Mesothelial cell of epicardium (in vitro differentiated cells): ENCODE measurements at regions not wholly inside any gene's neighbourhood (a gene's known extent, or its start where the extent isn't known, plus 50 kb on each side); places are given as distances from the start of the nearest gene placed in this dataset.
A peak's percentile ranks its signal among the peaks of the same experiment; 100 is the strongest.

Experiments
- DNase-seq, 2 experiments: peaks; one replicate each; pipeline ENCODE4 v3.0.0; 2021; ENCODE audit warnings: low spot score in 2 of 2; ENCODE audit not compliant: unreplicated experiment in 2 of 2
- H3K27ac Mint-ChIP-seq: 2 replicates; pipeline ENCODE4 v1.8.0; 2021; ENCODE audit warnings: mixed read lengths
- H3K27me3 Mint-ChIP-seq: 2 replicates; pipeline ENCODE4 v1.8.0; 2021; ENCODE audit warnings: low read depth, mixed read lengths
- H3K36me3 Mint-ChIP-seq: 2 replicates; pipeline ENCODE4 v1.8.0; 2021; ENCODE audit warnings: mixed read lengths
- H3K4me1 Mint-ChIP-seq: 2 replicates; pipeline ENCODE4 v1.8.0; 2021; ENCODE audit warnings: mixed read lengths
- H3K4me3 Mint-ChIP-seq: 2 replicates; pipeline ENCODE4 v1.8.0; 2021; ENCODE audit warnings: mild to moderate bottlenecking, moderate library complexity, mixed read lengths
- H3K9me3 Mint-ChIP-seq: 2 replicates; pipeline ENCODE4 v1.8.0; 2021; ENCODE audit warnings: mixed read lengths
- CTCF ChIP-seq: fragments of 200-600 bp; sonication (generic); IDR thresholded peaks from one replicate; pipeline ENCODE4 v1.5.0; 2021; ENCODE audit warnings: antibody characterized with exemption; ENCODE audit not compliant: unreplicated experiment

- peaks cover 58% of the 10 kb centered on the region for H3K4me1 Mint-ChIP-seq
- no peak for TF ChIP-seq CTCF
- no peaks in the 10 kb centered on the region for H3K27me3 Mint-ChIP-seq
- no peak overlapping the region for H3K4me3 Mint-ChIP-seq
- H3K27ac Mint-ChIP-seq, result peak overlapping the region; percentile 13
- H3K9me3 Mint-ChIP-seq, result peaks cover 10% of the 10 kb centered on the region
- H3K36me3 Mint-ChIP-seq, result peaks cover 13% of the 10 kb centered on the region
- no peak for DNase-seq
Observed at GRCh38 chr3:168540726-168541125, 445.0 kb upstream of the GOLIM4 start.

GRCh38 chr3:168539909-168540308 lies 444.2 kb upstream of the GOLIM4 start:
- H3K9me3 Mint-ChIP-seq, result peaks cover 10% of the 10 kb centered on the region
- H3K27me3 Mint-ChIP-seq, result no peaks in the 10 kb centered on the region
- H3K27ac Mint-ChIP-seq, result no peak overlapping the region
- peaks cover 59% of the 10 kb centered on the region for H3K4me1 Mint-ChIP-seq
- DNase-seq, result no peak
- H3K4me3 Mint-ChIP-seq, result no peak overlapping the region
- H3K36me3 Mint-ChIP-seq, result peaks cover 13% of the 10 kb centered on the region
- TF ChIP-seq CTCF, result no peak

DNA sequence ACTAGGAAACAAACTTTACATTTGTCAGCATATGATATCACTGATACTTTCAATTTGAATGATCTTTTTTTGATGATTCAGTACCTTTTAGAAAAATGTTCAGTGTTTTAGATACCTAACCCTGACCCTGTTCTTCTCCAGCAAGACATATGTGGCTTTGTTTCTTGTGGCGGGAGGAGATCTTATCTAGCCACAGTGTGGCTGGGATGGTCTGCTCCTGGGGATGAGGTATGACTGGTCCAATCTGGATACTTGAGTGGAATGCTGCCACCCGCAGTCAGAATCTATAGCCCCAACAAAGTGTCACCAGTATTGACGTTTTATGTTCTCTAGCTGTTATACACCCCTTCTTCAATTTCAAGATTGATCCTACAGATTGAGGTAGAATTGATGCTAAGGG lies 439.0 kb upstream of the GOLIM4 start:
- peaks cover 10% of the 10 kb centered on the region for H3K9me3 Mint-ChIP-seq
- no peaks in the 10 kb centered on the region for H3K27me3 Mint-ChIP-seq
- no peak for TF ChIP-seq CTCF
- peak overlapping the region; percentile 71 for H3K27ac Mint-ChIP-seq
- no peak for DNase-seq
- peaks cover 69% of the 10 kb centered on the region for H3K4me1 Mint-ChIP-seq
- no peak overlapping the region for H3K4me3 Mint-ChIP-seq
- peaks cover 14% of the 10 kb centered on the region for H3K36me3 Mint-ChIP-seq

- Mint-ChIP-seq H3K27ac (peak overlapping the region; percentile 89), H3K4me1 (peaks cover 66% of the 10 kb centered on the region), H3K36me3 (peaks cover 24% of the 10 kb centered on the region)
Observed at GRCh38 chr3:168533600-168533999, 437.9 kb upstream of the GOLIM4 start.

DNA sequence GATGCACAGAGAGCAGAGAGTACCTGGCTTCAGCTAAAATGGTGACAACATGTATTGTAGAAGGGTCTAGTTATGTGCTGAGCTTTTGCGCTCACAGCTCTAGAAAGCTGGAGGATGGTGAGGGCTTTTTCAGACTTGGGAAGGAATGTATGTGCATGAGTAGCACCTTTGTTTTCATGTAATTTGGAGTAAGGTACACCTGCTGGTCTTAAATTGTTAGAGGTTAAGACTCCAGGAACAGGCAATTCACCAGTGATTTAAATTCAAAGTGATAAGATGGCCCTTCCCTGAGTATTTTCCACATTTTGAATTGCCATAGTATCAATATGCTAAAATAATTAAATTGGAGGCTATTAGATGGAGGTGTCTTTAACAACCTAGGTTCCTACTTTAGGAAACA lies 436.4 kb upstream of the GOLIM4 start:
- Mint-ChIP-seq H3K4me3 (no peak overlapping the region), H3K27ac (peak overlapping the region; percentile 39), H3K27me3 (no peaks in the 10 kb centered on the region), H3K36me3 (peaks cover 26% of the 10 kb centered on the region), H3K9me3 (peaks cover 19% of the 10 kb centered on the region), H3K4me1 (peaks cover 60% of the 10 kb centered on the region)
- DNase-seq, result no peak
- no peak for TF ChIP-seq CTCF

More at GRCh38 chr3:168533600-168533999, 437.9 kb upstream of the GOLIM4 start:
- no peak overlapping the region for H3K4me3 Mint-ChIP-seq
- H3K27me3 Mint-ChIP-seq, result no peaks in the 10 kb centered on the region
- TF ChIP-seq CTCF, result no peak
- peaks cover 19% of the 10 kb centered on the region for H3K9me3 Mint-ChIP-seq
- no peak for DNase-seq

GRCh38 chr3:168531116-168531515 lies 435.4 kb upstream of the GOLIM4 start:
- DNase-seq, result no peak
- no peak for TF ChIP-seq CTCF
- Mint-ChIP-seq H3K36me3 (peaks cover 26% of the 10 kb centered on the region), H3K27ac (peak overlapping the region; percentile 27), H3K27me3 (no peaks in the 10 kb centered on the region), H3K4me3 (no peak overlapping the region), H3K9me3 (peaks cover 19% of the 10 kb centered on the region), H3K4me1 (peaks cover 63% of the 10 kb centered on the region)
